ENCODE measurements at regions not wholly inside any gene's neighbourhood (a gene's known extent, or its start where the extent isn't known, plus 50 kb on each side); places are given as distances from the start of the nearest gene placed in this dataset.
"Not testable (repeated sequence)": the region's sequence is repeated elsewhere in the genome, so short reads cannot be mapped to it uniquely, and the experiment has no call there.

- DNase-seq, result no peak
These were observed 176.2 kb upstream of the PWP1 start for GRCh38 chr12:107509421-107509820.

GRCh38 chr12:107510211-107510610 is 175.4 kb upstream of the PWP1 start:
- no peak for DNase-seq

GRCh38 chr12:107511292-107511691 is 174.3 kb upstream of the PWP1 start:
- no peak for DNase-seq

- no peak for DNase-seq
These were observed 173.2 kb upstream of the PWP1 start for GRCh38 chr12:107512391-107512790.

GRCh38 chr12:107513184-107513583 is 172.4 kb upstream of the PWP1 start:
- no peak for DNase-seq

GRCh38 chr12:107513636-107514400 is 171.8 kb upstream of the PWP1 start:
- DNase-seq, result no peak

- DNase-seq, result no peak
These were observed 170.6 kb upstream of the PWP1 start for GRCh38 chr12:107514887-107515445.

- DNase-seq, result no peak
These were observed 170.1 kb upstream of the PWP1 start for GRCh38 chr12:107515446-107515958.

GRCh38 chr12:107517816-107518215 is 167.8 kb upstream of the PWP1 start:
- DNase-seq, result not testable (repeated sequence)

GRCh38 chr12:107518868-107519267 is 166.7 kb upstream of the PWP1 start:
- DNase-seq, result no peak

GRCh38 chr12:107519906-107520859 is 165.4 kb upstream of the PWP1 start:
- DNase-seq, result no peak

GRCh38 chr12:107521826-107522355 is 163.7 kb upstream of the PWP1 start:
- no peak for DNase-seq

- DNase-seq, result no peak
These were observed 162.7 kb upstream of the PWP1 start for GRCh38 chr12:107522692-107523477.

- no peak for DNase-seq
These were observed 161.6 kb upstream of the PWP1 start for GRCh38 chr12:107523775-107524535.

- DNase-seq, result no peak
These were observed 160.4 kb upstream of the PWP1 start for GRCh38 chr12:107525063-107525718.

- no peak for DNase-seq
These were observed 159.7 kb upstream of the PWP1 start for GRCh38 chr12:107525719-107526554.

- DNase-seq, result no peak
These were observed 158.9 kb upstream of the PWP1 start for GRCh38 chr12:107526555-107527180.

GRCh38 chr12:107528731-107529365 is 156.8 kb upstream of the PWP1 start:
- no peak for DNase-seq

- no peak for DNase-seq
These were observed 155.6 kb upstream of the PWP1 start for GRCh38 chr12:107529991-107530390.
